A204.1 (cell line): ENCODE measurements at regions not wholly inside any gene's neighbourhood (a gene's known extent, or its start where the extent isn't known, plus 50 kb on each side); places are given as distances from the start of the nearest gene placed in this dataset.

Experiments
- FAIRE-seq: peaks from 2 replicates; lab custom pipeline; 2012; peaks lifted over from hg19 to GRCh38; lab: Jason Lieb, UNC

DNA sequence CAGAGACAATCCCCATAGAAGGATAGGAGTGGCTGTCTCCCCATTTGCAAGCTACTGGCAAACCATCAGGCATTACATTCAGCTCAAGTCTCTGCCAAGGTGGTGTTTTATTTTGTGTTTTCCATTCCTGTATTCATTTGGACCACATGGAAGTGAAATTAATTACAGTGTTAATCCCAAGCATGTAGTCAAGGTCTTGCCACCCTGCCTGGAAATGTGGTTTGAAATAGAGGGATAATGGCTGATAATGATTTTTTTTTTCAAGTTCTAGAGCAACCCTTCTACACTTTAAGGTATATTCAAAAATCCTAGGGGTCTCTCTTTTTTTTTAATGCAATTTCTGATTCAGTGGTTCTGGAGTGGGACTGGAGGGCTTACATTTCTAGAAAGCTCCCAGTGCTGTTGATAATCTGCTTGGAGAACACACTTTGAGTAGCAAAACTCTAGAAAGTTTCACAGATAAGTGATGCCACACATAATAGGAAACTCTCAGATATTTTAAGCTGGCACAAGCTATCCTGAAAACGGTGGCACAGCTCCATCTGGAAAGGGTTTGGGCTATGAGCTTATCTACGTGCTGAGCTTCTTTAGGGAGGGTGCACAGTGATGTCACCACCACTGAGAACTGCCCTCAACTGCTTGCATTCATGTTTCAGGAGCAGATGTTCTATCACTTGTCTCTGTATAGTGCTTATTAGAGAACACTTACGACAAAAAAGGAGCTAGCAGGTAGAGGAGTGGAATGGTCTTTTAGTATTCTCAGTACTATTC, 140.1 kb upstream of the IL12A start:
- FAIRE-seq, result no peak

DNA sequence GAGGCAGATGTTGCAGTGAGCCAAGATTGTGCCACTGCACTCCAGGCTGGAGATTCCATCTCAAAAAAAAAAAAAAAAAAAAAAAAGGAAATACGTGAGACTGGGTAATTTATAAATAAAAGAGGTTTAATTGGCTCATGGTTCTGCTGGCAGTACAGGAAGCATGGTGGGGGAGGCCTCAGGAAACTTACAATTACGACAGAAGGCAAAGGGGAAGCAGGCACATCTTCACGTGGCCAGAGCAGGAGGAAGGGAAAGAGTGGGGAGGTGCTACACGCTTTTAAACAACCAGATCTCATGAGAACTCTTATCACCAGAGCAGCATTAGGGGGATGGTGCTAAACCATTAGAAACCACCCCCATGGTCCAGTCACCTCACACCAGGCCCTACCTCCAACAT, 138.2 kb upstream of the IL12A start:
- FAIRE-seq, result no peak

DNA sequence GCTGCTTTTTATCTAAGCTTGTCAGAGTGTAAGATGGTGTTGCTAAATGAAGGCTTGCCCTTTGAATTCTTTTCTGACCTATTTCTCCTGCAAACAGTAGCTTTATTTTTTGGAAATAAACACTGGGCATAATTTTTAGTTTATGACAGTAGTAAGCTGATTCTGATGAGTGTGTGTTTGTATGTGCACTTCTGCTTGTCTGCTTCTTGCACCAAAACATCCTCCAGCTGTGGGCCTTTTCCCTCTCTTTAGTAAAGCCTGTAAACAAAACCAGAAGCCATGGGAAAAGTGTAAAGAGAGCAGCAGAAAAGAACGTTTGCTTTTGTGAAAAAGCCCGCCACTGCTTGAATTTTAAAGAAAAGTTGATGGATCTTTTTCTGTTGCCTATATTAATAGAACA, 136.4 kb upstream of the IL12A start:
- FAIRE-seq, result no peak

DNA sequence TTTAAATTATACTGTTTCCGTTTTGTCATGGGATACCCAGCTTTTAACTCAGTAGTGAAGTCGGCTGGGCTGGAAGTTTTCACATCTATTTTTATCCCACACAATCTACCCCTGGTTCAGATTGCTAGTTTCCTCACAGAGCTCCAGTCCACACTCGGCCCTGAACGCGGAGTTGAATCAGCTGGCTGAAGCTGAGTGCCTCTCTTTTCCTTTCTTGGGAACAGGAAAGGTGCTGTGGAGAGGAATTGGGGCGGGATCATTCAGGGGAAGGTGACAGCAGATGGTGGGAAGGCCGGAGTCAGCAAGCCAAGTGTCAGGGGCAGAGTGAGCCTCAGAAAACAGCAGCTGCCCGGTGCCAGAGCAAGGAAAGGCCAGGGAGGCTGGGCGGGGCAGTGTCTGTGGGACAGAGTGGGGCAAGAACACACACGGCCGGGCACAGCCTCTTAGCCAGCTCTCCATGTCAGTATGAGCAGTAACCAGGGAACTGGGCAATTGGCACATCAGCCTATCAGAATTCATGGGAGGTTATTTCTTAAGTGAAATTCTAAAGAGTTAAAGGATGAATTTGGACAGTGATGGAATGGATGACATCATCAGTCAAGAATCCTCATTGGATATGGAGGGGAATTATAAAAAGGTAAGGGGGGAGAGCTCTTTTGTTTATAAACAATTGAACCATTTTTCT, 135.7 kb upstream of the IL12A start:
- peak; percentile 94 for FAIRE-seq

DNA sequence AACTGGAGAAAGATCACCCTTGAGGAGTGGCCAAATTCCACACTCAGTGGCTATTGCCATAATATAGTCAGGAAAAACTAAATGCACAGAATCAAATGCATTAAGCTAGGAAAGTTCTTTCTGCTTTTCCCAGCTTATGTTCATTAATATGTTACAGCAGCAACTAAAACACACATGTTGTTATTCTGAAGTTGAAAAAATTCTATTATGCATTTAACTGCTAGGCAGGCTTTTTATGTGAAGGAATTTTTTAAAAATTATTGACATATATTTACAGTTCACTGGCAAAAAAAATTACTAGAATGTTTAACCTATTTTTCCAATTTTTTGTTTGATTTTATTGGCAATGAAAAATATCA, 135.2 kb upstream of the IL12A start:
- FAIRE-seq, result no peak

DNA sequence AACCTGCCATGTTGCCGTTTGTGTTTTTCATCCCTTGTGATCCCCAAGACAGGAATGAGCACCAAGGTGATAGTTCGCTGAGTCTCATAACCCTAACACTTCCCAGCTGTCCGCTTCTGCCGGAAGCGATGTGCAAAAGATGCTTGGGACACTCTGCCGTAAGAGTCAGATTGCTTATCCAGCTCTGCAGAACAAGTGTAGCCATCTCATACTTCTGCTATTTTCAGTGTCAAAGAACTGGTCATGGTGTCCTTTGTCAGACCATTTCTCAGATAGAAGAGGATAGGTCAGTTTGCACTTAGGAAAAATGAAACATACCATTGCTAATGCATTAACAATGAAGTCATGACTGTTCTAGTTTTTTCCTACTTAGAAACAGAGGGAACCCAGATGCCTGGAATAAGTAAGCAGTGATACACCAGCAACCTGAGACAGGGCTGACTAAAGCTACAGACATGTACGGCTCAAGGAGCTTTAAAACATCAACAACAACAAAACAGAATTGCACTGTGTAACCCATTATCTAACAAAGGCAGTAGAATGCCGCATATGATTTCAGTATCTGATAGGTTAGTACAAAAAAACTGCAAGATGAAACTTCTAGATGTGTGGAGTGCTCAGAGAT, 134.0 kb upstream of the IL12A start:
- peak; percentile 96 for FAIRE-seq

DNA sequence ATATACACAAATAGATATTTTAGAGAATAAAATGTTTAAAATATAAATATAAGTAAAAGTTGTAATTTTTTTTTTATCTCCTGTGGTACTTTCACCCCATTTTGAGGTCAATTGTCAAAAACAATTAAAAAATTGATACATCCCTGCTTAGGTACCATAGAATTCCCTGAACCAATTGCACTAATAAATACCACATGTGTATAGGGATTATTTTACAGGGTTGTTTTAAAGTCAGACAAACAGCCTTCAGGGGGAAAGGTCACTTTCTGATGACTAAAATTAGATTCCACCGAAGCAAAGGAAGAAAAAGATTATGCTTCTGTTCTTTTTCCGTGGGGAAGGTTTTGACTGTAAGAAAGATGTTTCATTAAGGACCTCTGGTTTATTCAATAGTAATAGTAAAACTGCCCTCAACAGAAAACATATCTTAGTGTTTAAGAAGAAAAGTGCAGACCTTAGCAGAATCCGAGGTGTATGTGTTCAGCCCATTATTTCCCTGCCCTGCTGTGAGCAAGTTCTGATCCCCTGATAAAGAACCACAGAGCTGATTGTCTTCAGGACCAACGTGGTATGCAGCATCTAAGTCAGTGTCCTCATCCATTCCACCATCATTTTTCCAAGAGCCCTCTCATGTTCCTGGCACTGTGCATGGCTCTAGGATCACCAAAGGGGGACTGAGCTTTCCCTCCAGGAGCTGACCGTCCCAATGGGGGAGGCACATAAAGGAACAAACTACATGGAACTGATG, 132.9 kb upstream of the IL12A start:
- FAIRE-seq, result peak; percentile 83

DNA sequence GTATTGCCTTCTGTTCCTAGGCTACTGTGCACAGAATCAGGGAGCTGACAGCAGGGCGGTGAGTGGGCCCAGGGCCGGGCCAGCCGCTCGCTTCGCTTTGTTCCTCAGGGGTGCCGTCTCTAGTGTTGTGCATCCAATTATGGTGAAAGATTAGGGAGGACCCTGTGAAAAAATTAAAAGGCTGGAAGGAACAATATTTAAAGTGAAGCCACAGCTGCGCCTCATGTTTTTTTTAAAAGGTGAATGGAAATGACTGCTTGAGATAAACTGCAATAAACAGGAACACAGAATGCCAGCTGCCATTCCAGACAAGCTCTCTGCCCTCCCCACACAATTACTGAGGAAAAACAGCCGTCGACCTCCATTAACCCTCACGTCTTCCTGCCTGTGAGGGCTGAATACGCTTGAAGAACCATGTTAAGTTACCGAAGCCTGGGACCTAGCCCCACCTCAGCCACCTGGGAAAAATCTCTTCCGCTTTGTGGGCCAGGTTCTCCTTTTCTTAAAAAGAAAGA, 132.0 kb upstream of the IL12A start:
- FAIRE-seq, result no peak

DNA sequence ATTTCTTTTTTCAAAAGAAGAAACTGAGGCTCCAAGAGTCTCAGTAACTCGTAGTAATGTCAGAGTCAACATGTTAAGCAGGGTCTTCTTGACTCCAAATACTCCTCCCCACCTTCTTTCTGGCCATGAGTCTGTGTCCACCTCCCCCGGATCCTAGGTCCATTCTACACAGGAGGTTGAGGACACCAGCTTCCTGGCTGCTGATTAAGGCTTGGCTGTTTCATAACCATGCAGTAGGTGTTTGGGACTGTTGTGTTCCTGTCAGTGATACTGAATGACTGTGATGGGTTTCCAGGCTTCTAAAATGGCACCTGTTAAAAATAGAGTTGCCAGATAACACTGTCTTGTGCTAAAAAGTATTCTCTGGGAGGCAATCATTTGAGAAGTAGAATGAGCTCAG, 130.8 kb upstream of the IL12A start:
- FAIRE-seq, result no peak

DNA sequence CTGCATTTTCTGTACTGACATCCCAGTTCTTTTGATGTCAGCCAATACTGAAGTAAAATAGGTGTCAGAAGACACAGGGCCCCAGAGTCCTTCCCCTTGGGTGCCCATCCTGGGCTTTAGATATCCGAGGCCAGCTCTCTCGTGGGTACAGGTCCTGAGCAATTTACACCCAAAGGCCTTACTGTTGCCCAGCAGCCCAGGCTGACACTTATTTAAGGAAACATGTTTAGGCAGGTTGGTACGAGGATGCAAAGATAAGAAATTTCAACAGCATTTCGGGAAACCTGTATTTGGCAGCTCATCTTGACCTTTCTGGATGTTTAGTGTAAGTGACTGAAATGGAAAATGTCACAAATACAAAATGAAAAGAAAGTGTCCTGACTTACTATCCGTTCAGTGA, 130.0 kb upstream of the IL12A start:
- no peak for FAIRE-seq

DNA sequence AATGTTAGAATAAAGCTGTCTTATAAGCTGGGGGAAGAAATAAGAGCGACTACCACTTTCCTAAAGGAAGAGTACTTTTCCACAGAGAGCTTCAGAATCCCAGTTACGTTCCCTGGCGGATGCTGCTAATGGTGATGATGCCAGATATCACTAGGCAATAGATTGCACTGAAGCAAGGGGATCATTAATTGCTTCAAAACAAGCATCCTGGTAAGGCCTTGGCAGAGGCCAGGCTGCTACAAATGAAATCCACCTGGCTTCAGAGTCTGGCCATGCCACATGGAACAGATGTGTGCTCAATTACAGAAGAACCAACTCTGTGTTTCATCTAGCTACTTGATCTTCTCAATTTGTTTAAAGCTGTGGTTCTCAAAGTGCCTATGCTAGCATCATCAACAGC, 129.2 kb upstream of the IL12A start:
- no peak for FAIRE-seq

DNA sequence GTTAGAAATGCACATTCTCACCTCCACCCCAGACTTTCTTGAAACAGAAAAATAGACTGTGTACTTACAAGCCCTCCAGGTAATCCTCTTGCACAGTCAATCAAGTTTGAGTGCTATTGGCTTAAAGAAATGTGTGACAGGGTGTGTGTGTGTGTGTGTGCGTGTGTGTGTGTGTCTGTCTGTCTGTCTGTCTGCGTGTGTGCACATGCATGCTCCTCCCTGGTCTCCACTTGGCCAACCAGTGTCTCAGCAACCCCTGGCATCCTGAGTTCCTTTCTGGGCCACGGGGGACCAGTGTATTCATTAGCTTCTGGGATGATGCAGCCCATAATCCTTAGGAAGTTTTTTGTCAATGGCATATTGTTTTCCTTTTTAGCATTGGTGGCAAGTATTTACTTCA, 128.8 kb upstream of the IL12A start:
- no peak for FAIRE-seq

DNA sequence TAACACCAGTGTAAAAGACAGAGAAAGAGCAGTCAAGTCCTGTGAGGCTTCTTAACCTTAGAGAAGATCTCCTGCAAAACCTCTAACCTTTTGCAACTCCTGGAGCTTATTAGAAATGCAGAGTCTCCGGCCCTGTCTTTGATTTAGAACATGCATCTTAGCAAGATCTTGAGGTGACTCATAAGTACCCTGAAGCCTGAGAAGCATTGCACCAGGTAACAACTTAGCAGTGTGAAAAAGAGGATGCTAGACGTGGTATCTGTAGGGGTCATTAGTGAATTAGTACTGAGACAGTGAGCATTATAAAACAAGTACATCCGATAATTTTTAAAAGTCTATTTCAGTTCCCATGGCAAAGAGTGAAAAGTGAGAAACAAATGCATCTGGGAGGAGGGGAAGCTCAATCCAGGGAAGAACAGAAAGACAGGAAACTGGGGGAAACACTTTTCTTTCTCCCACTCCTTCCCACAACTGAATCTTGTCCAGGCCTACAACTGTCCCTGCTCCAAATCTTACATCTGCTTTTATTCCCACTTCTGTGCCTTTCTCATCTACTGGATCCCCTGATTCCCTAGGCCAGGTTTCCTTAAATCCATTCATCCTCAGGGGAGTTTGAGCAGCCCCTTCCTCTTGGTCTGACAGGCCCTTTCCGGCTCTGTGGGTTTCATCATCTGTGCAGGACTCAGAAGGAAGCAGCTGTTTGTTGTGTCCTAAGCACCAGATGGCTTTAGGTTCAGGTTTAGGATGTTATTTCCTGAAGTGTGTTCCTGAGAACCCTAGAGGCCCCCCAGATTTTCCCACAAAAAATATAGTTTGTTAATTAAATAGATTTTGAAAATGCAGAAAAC, 128.1 kb upstream of the IL12A start:
- no peak for FAIRE-seq

DNA sequence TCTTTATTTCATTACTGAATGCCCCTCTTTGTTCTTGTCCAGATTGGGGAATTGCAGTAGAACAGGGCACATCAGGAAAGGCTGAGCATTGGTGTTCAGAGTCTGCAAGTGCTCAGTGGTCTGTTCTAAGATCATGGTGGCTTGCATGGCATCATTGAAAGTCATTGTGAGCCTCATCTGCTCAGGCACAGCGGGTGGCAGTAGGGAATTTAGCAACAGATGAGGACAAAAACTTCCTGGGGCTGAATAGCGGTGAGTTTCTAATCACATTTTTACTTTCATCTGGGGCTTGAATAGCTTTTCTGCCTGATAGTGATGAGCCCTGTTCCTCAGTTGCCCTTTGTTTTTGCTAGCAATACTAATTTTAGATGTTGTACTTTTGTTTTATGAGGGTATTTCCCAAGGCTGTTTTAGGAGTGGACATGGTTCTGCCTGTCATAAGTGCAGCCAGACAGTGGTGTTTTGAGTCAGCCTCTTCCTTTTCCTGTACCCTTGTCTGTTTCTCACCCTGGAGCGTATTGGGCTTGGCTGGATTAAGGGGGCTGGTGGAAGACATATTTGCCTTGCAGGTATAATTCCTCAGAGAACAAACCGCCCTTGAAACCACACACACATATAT, 127.2 kb upstream of the IL12A start:
- no peak for FAIRE-seq

DNA sequence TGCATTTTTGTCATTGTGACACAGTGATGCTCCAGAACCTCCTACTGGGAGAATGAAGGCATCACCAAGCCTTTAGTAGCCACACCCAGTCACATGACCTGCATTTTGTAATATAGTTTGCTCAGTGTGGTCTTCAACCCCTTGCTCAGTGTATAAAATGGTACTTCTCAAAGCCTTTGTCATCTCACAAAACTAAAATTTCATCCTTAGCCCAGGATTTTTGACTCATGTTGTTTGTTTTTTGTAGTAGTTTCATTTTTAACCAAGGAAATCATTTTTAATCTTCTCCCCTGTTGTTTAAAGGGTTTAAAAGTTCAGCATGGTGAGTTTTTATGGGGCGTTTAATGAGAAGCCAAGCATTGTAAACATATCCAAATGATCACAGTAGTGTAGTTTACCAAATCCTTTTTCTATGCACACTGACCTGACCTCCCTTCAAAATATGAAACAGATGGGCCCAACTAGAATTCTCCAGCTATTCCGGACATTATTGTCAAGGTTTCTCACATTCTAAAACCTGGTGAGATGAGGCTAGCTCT, 123.5 kb upstream of the IL12A start:
- peak; percentile 99 for FAIRE-seq

DNA sequence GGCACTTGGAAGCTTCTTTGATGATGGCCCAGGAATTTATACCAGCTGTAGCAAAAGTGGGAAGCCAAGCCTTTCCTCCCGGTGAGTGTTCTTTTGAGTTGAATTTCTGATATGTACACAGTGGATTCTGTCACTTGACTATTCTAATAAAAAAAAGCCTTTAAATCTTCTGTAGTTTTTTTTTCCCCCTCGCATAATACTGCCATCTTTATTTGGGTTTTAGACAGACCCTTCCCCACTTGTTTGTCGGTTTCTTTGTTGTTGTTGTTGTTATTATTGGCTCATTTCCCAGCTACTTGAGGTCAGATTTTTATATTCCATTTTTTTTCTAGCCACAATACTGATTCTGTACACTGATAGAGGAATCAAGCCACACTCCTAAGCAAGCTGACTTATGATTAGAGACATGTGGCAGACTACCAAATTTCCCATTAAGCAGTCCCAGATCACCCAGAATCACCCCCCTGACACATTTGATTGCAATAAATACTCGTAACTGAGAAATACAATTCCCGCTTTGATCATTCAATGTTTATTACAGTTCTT, 122.4 kb upstream of the IL12A start:
- FAIRE-seq, result no peak

DNA sequence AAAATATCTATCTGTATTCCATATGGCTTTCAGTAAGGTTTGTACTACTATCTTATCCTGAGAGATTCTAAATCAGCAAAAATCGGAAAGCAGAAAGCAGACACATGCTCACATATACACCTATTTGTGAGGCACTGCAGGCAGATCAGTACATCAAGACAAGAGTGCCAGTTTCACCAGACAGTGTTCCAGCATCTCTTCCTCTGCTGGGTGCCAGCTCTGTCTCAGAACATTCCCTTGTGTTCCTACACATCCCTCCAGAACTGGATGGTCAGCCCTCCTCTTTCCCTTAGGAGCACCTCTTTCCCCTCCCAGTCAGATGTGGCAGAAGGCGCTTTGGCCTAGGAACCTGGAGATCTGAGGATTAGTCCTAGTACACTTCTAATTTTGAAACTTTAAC, 121.3 kb upstream of the IL12A start:
- no peak for FAIRE-seq

DNA sequence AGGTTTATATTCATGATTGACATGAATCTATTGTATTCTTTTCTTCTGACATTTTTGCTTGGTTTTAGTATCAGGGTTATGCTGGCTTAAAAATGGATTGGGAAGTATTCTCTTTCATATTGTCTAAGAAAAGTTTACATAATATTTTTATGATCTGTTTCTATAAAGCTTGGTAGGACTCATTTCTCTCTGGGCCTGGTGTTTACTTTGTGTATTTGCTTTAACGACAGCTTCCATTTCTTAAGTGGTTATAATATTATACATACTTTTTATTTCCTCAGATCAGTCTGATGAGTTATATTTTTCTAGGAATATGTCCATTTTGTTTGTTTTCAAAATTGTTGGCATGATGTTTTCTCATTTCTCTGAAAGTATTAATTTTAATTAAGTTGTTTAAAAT, 117.9 kb upstream of the IL12A start:
- FAIRE-seq, result no peak

DNA sequence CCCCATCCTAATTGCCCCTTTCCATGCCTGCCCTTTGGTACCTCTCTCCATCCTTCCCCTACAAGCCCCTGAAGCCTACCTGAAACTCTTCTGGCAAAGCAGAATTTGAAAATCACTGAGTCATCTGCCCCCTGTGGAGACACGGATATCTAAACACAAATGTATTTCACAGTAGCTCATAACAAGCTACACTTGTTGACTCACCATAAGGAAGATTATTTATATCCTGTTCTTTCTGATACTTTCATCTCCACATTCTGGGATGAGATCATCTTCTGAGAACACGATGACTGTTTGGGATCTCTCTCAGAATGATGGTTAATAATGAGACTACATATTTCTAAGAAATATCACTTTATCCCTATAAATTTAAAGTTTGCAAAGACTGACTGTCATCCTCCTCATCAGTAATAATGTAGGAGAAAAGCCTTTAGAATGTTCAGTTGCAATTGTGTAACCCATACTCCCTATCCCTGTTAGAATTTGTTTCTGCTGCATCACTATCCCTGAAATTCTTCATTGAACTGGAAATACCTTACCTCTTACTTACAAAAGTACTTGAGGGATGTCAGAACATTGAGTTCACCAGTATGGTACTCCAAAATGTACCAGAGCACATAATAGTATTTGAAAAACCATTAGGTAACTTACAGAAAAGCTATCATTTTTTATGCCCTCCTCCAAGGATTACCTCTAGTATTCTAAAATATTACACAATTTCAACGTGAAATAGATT, 116.1 kb upstream of the IL12A start:
- peak; percentile 99 for FAIRE-seq

DNA sequence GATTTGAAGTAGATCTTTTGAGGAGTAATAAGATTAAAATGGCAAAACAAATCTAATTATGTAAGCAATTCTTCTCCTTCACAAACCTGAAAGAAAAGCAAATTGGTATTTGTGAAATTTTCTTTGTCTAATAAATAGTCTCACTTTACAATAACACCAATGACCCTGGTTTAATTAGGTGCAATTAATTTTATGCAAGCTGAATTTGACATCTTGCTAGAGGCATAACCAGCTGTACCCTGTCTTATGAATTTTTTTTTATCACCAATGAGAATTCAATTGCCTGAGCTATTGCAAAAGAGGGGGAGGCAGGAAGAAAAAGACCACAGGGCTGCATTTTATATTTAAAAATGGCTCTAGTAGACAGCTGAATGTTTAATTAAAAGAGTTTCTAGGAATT, 113.5 kb upstream of the IL12A start:
- FAIRE-seq, result no peak
